ENCODE measurements at regions not wholly inside any gene's neighbourhood (a gene's known extent, or its start where the extent isn't known, plus 50 kb on each side); places are given as distances from the start of the nearest gene placed in this dataset.

GRCh38 chr13:105410602-105411001 lies 1124.9 kb downstream of the EFNB2 start:
- no peak for DNase-seq

GRCh38 chr13:105406551-105406950 lies 1128.9 kb downstream of the EFNB2 start:
- DNase-seq, result no peak

- no peak for DNase-seq
Measured at GRCh38 chr13:105403086-105403485, 1132.4 kb downstream of the EFNB2 start.

GRCh38 chr13:105395041-105395440 lies 1140.4 kb downstream of the EFNB2 start:
- DNase-seq, result no peak

- no peak for DNase-seq
Measured at GRCh38 chr13:105389373-105389772, 1146.1 kb downstream of the EFNB2 start.

GRCh38 chr13:105377452-105377851 lies 1158.0 kb downstream of the EFNB2 start:
- DNase-seq, result no peak

- DNase-seq, result no peak
Measured at GRCh38 chr13:105370011-105370650, 1165.3 kb downstream of the EFNB2 start.

GRCh38 chr13:105368781-105369180 lies 1166.7 kb downstream of the EFNB2 start:
- no peak for DNase-seq

GRCh38 chr13:105365831-105366230 lies 1169.6 kb downstream of the EFNB2 start:
- DNase-seq, result no peak

- DNase-seq, result no peak
Measured at GRCh38 chr13:105365021-105365550, 1170.4 kb downstream of the EFNB2 start.

GRCh38 chr13:105364191-105364590 lies 1171.3 kb downstream of the EFNB2 start:
- no peak for DNase-seq

- DNase-seq, result no peak
Measured at GRCh38 chr13:105363261-105364190, 1171.9 kb downstream of the EFNB2 start.

- DNase-seq, result no peak
Measured at GRCh38 chr13:105353654-105354053, 1181.8 kb downstream of the EFNB2 start.

- DNase-seq, result no peak
Measured at GRCh38 chr13:105349082-105349723, 1186.3 kb downstream of the EFNB2 start.

GRCh38 chr13:105346141-105346775 lies 1189.2 kb downstream of the EFNB2 start:
- no peak for DNase-seq

GRCh38 chr13:105345730-105346129 lies 1189.7 kb downstream of the EFNB2 start:
- no peak for DNase-seq

- no peak for DNase-seq
Measured at GRCh38 chr13:105345131-105345530, 1190.3 kb downstream of the EFNB2 start.

GRCh38 chr13:105343134-105343806 lies 1192.2 kb downstream of the EFNB2 start:
- DNase-seq, result no peak

- DNase-seq, result no peak
Measured at GRCh38 chr13:105342281-105342820, 1193.1 kb downstream of the EFNB2 start.

- DNase-seq, result no peak
Measured at GRCh38 chr13:105341758-105342157, 1193.7 kb downstream of the EFNB2 start.

- DNase-seq, result no peak
Measured at GRCh38 chr13:105341256-105341655, 1194.2 kb downstream of the EFNB2 start.

GRCh38 chr13:105340061-105340606 lies 1195.3 kb downstream of the EFNB2 start:
- DNase-seq, result no peak
